ENCODE measurements at regions not wholly inside any gene's neighbourhood (a gene's known extent, or its start where the extent isn't known, plus 50 kb on each side); places are given as distances from the start of the nearest gene placed in this dataset.

DNA sequence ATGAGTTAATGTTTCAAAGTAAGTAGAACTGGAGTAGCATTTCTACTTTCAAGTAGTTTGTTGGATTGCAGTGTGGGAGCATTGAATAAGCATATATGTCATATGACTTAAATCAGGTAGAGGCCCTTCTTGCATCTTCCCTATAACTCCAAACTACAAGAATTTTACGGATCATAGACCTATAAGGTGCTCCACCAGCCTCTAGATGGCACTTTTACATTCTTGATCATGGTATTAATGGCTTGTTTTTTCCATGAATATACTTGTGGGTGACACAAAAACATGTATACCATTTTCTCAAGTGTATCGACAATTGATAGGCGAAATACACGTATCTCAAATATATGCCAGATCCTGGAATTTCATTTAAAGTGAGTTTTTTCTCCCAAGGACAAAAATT lies 311.1 kb downstream of the ZPLD1 start:
- no peak for DNase-seq
- no peaks in the 10 kb centered on the region for H3K27me3 ChIP-seq (replicated peaks; ENCODE audit: insufficient read depth, low read length)
- TF ChIP-seq EZH2 (optimal IDR thresholded peaks at IDR 0.05; ENCODE audit: low read depth, low read length) (no peak), EZH2phosphoT487 (IDR thresholded peaks at IDR 0.05; ENCODE audit: low read length) (no peak)
- TF ChIP-seq, protein P1, sequence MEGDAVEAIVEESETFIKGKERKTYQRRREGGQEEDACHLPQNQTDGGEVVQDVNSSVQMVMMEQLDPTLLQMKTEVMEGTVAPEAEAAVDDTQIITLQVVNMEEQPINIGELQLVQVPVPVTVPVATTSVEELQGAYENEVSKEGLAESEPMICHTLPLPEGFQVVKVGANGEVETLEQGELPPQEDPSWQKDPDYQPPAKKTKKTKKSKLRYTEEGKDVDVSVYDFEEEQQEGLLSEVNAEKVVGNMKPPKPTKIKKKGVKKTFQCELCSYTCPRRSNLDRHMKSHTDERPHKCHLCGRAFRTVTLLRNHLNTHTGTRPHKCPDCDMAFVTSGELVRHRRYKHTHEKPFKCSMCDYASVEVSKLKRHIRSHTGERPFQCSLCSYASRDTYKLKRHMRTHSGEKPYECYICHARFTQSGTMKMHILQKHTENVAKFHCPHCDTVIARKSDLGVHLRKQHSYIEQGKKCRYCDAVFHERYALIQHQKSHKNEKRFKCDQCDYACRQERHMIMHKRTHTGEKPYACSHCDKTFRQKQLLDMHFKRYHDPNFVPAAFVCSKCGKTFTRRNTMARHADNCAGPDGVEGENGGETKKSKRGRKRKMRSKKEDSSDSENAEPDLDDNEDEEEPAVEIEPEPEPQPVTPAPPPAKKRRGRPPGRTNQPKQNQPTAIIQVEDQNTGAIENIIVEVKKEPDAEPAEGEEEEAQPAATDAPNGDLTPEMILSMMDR (IDR thresholded peaks at IDR 0.05; ENCODE audit: low read length), result no peak
- H3K27ac ChIP-seq (ENCODE audit: low read length), result no peak overlapping the region
- no peak overlapping the region for H3K4me2 ChIP-seq (ENCODE audit: low read depth, low read length)
- H3K9ac ChIP-seq (ENCODE audit: low read length), result no peak overlapping the region
- H3K79me2 ChIP-seq (ENCODE audit: low read length), result no peaks in the 10 kb centered on the region
- H3K9me2 ChIP-seq (replicated peaks; ENCODE audit: insufficient read depth, low read length), result no peaks in the 10 kb centered on the region
- H3F3A ChIP-seq (ENCODE audit: insufficient read depth, low read length), result no peaks in the 10 kb centered on the region
- H3K4me1 ChIP-seq (ENCODE audit: low read length), result no peaks in the 10 kb centered on the region
- no peaks in the 10 kb centered on the region for H3K9me3 ChIP-seq (replicated peaks; ENCODE audit: insufficient read depth, low read length)
- H2AFZ ChIP-seq (ENCODE audit: low read length), result no peak overlapping the region
- no peaks in the 10 kb centered on the region for H4K20me1 ChIP-seq (ENCODE audit: insufficient read depth, low read length)
- H3K36me3 ChIP-seq (replicated peaks; ENCODE audit: insufficient read depth, low read length), result no peaks in the 10 kb centered on the region
- no peak overlapping the region for H3K4me3 ChIP-seq (ENCODE audit: low read length)

DNA sequence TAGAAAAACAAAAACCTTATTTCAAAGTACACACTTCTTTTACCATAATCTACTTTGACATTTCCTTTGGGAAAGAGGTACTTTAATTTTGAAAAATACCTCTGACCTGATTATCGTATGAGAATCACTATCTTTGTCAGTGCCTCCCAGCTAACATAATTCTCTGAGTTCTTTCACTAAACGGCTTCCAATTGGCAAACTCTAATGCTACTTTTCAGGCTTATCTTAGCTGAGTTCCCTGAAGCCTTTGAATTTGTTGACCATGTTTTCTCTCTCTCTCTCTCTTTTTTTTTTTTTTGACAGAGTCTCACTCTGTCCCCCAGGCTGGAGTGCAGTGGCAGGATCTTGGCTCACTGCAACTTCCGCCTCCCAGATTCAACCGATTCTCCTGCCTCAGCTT lies 312.8 kb downstream of the ZPLD1 start:
- no peaks in the 10 kb centered on the region for H3K4me1 ChIP-seq (ENCODE audit: low read length)
- no peaks in the 10 kb centered on the region for H3K9me2 ChIP-seq (replicated peaks; ENCODE audit: insufficient read depth, low read length)
- TF ChIP-seq, protein P1 (IDR thresholded peaks at IDR 0.05; ENCODE audit: low read length), result no peak
- TF ChIP-seq EZH2phosphoT487 (IDR thresholded peaks at IDR 0.05; ENCODE audit: low read length) (no peak), EZH2 (optimal IDR thresholded peaks at IDR 0.05; ENCODE audit: low read depth, low read length) (no peak)
- H3K4me2 ChIP-seq (ENCODE audit: low read depth, low read length), result no peak overlapping the region
- H3K79me2 ChIP-seq (ENCODE audit: low read length), result no peaks in the 10 kb centered on the region
- no peaks in the 10 kb centered on the region for H4K20me1 ChIP-seq (ENCODE audit: insufficient read depth, low read length)
- H2AFZ ChIP-seq (ENCODE audit: low read length), result no peak overlapping the region
- no peak overlapping the region for H3K4me3 ChIP-seq (ENCODE audit: low read length)
- no peak overlapping the region for H3K27ac ChIP-seq (ENCODE audit: low read length)
- no peak for DNase-seq
- H3K36me3 ChIP-seq (replicated peaks; ENCODE audit: insufficient read depth, low read length), result no peaks in the 10 kb centered on the region
- no peaks in the 10 kb centered on the region for H3K9me3 ChIP-seq (replicated peaks; ENCODE audit: insufficient read depth, low read length)
- H3K9ac ChIP-seq (ENCODE audit: low read length), result no peak overlapping the region
- no peaks in the 10 kb centered on the region for H3F3A ChIP-seq (ENCODE audit: insufficient read depth, low read length)
- H3K27me3 ChIP-seq (replicated peaks; ENCODE audit: insufficient read depth, low read length), result no peaks in the 10 kb centered on the region

DNA sequence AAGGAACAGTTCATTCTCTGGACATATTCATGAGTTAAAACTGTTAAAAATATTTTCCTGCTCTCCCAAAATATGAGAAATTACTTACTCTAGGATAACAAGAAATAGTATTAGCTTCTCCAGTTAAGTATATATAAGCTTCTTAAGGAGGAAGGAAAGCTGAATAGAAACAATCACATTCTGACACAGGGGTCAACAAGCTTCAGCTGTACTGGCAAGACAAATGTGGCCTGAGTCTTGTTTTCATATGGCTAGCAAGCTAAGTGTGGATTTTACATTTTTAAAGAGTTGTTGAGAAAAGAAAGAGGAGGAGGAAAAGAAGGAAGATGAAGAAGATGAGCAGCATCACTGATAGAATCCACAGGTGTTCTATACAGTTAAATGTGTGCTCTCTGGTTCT lies 313.8 kb downstream of the ZPLD1 start:
- H3K9me3 ChIP-seq (replicated peaks; ENCODE audit: insufficient read depth, low read length), result no peaks in the 10 kb centered on the region
- no peaks in the 10 kb centered on the region for H3K9me2 ChIP-seq (replicated peaks; ENCODE audit: insufficient read depth, low read length)
- no peak overlapping the region for H3K27ac ChIP-seq (ENCODE audit: low read length)
- no peak overlapping the region for H3K4me3 ChIP-seq (ENCODE audit: low read length)
- H3K4me2 ChIP-seq (ENCODE audit: low read depth, low read length), result no peak overlapping the region
- no peak overlapping the region for H3K9ac ChIP-seq (ENCODE audit: low read length)
- no peak overlapping the region for H2AFZ ChIP-seq (ENCODE audit: low read length)
- H3K36me3 ChIP-seq (replicated peaks; ENCODE audit: insufficient read depth, low read length), result no peaks in the 10 kb centered on the region
- DNase-seq, result no peak
- H3K27me3 ChIP-seq (replicated peaks; ENCODE audit: insufficient read depth, low read length), result no peaks in the 10 kb centered on the region
- H3K4me1 ChIP-seq (ENCODE audit: low read length), result no peaks in the 10 kb centered on the region
- TF ChIP-seq, protein P1 (IDR thresholded peaks at IDR 0.05; ENCODE audit: low read length), result no peak
- TF ChIP-seq EZH2 (optimal IDR thresholded peaks at IDR 0.05; ENCODE audit: low read depth, low read length) (no peak), EZH2phosphoT487 (IDR thresholded peaks at IDR 0.05; ENCODE audit: low read length) (no peak)
- H3F3A ChIP-seq (ENCODE audit: insufficient read depth, low read length), result no peaks in the 10 kb centered on the region
- no peaks in the 10 kb centered on the region for H3K79me2 ChIP-seq (ENCODE audit: low read length)
- no peaks in the 10 kb centered on the region for H4K20me1 ChIP-seq (ENCODE audit: insufficient read depth, low read length)

Measured in MM.1S (cell line).